ENCODE measurements at regions not wholly inside any gene's neighbourhood (a gene's known extent, or its start where the extent isn't known, plus 50 kb on each side); places are given as distances from the start of the nearest gene placed in this dataset.

GRCh38 chr3:164236851-164237250 lies 841.4 kb downstream of the SI start:
- no peak overlapping the region for H2BK12ac ChIP-seq (ENCODE audit: insufficient read length, low read depth, low read length)
- H3K18ac ChIP-seq (ENCODE audit: insufficient read length, low read depth, low read length) = no peak overlapping the region
- H3K27me3 Mint-ChIP-seq (ENCODE audit: low read depth) = no peaks in the 10 kb centered on the region
- no peak overlapping the region for H3K23ac ChIP-seq (ENCODE audit: insufficient read length, low read depth, low read length)
- no peak overlapping the region for H3T11ph ChIP-seq (ENCODE audit: low read length)
- H4K8ac ChIP-seq (replicated peaks; ENCODE audit: insufficient read length, low read depth, low read length) = no peak overlapping the region
- no peak overlapping the region for H3K4ac ChIP-seq (ENCODE audit: low read depth, low read length)
- H4K91ac ChIP-seq (ENCODE audit: insufficient read length, low read depth, low read length) = no peak overlapping the region
- no peak overlapping the region for H3K27ac ChIP-seq (ENCODE audit: insufficient read length, low read depth, low read length)
- TF ChIP-seq CTCF (conservative IDR thresholded peaks at IDR 0.05) = no peak
- no peaks in the 10 kb centered on the region for H3K79me1 ChIP-seq (ENCODE audit: insufficient read depth, low read depth, low read length, poor library complexity, severe bottlenecking)
- no peak overlapping the region for H2BK20ac ChIP-seq (ENCODE audit: low read depth, low read length, poor library complexity, severe bottlenecking)
- no peaks in the 10 kb centered on the region for H3K4me1 ChIP-seq (ENCODE audit: insufficient read depth, low read length)
- H3K4me3 Mint-ChIP-seq = no peak overlapping the region
- no peaks in the 10 kb centered on the region for H3K4me1 Mint-ChIP-seq
- no peak overlapping the region for H3K9ac ChIP-seq (ENCODE audit: extremely low read depth, insufficient read length, low read length)
- H4K5ac ChIP-seq (ENCODE audit: insufficient read length, low read depth, low read length) = no peak overlapping the region
- H2BK15ac ChIP-seq (ENCODE audit: low read depth, low read length) = no peak overlapping the region
- no peaks in the 10 kb centered on the region for H3K27me3 ChIP-seq (ENCODE audit: insufficient read depth, low read length)
- H3K4me2 ChIP-seq (ENCODE audit: insufficient read depth, insufficient read length, low read length) = no peak overlapping the region
- H4K20me1 ChIP-seq (ENCODE audit: control insufficient read depth, insufficient read depth, insufficient read length) = no peaks in the 10 kb centered on the region
- no peak overlapping the region for H3K14ac ChIP-seq (ENCODE audit: insufficient read depth, low read length)
- H2BK120ac ChIP-seq (ENCODE audit: low read depth, low read length, poor library complexity, severe bottlenecking) = no peak overlapping the region
- H2AFZ ChIP-seq (ENCODE audit: low read length) = no peak overlapping the region
- no CpG with 5 or more reads among the region's 3 CpGs for WGBS (ENCODE audit: extremely low coverage, insufficient read length, low lambda C conversion rate)
- no peak overlapping the region for H2AK5ac ChIP-seq (ENCODE audit: insufficient read length, low read length)
- H3K23me2 ChIP-seq (ENCODE audit: insufficient read length, low read depth, low read length, poor library complexity, severe bottlenecking) = no peaks in the 10 kb centered on the region
- H3K9me3 ChIP-seq (ENCODE audit: control insufficient read depth, low read depth, low read length) = no peaks in the 10 kb centered on the region
- no peaks in the 10 kb centered on the region for H3K79me2 ChIP-seq (ENCODE audit: insufficient read depth, low read length)
- no peak overlapping the region for H2BK5ac ChIP-seq (ENCODE audit: insufficient read length, low read length)
- DNase-seq = no peak
- H3K56ac ChIP-seq (ENCODE audit: insufficient read length, low read depth, low read length) = no peak overlapping the region
- H3K9me3 Mint-ChIP-seq = no peaks in the 10 kb centered on the region
- H3K27ac Mint-ChIP-seq = no peak overlapping the region
- H3K36me3 Mint-ChIP-seq (ENCODE audit: insufficient read depth in 1 of 3, low read depth in 3 of 3) = no peaks in the 10 kb centered on the region
